IMR-90 (cell line): ENCODE measurements at regions not wholly inside any gene's neighbourhood (a gene's known extent, or its start where the extent isn't known, plus 50 kb on each side); places are given as distances from the start of the nearest gene placed in this dataset.

Experiments
- ATAC-seq: fragments of 200-7000 bp; cut with Tn5 transposase; 2 replicates; pipeline ENCODE4 v1.9.1; 2020; ENCODE audit warnings: low read depth, mild to moderate bottlenecking, moderate library complexity
- BruUV-seq: library from RNA; stranded (reverse); fragments of 400-500 nt; replicated peaks from 2 replicates; lab custom pipeline; 2021; lab: Mats Ljungman, UMichigan
- CTCF ChIA-PET: fragments of 300-600 bp; formaldehyde crosslinking; extraction: SDS; loops from one replicate; lab custom pipeline; 2021; ENCODE audit warnings: antibody characterized with exemption; lab: Yijun Ruan, JAX
- POLR2A ChIA-PET: fragments of 300-600 bp; sonication (Branson Sonifier 250); formaldehyde crosslinking; loops from one replicate; lab custom pipeline; 2022; ENCODE audit warnings: antibody characterized with exemption; ENCODE audit not compliant: unreplicated experiment; lab: Charles Lee
- DNase-seq: peaks from one replicate; pipeline ENCODE4 v3.0.0; 2013
- H2AFZ ChIP-seq: replicated peaks from 2 replicates; pipeline ENCODE3; 2013; ENCODE audit warnings: low read length, mild to moderate bottlenecking; ENCODE audit not compliant: poor library complexity
- H2AK5ac ChIP-seq: 2 replicates; pipeline ENCODE4 v1.6.1; 2013; ENCODE audit warnings: low read depth, low read length, inconsistent platforms
- H2AK9ac ChIP-seq: replicated peaks from 2 replicates; pipeline ENCODE3; 2013; ENCODE audit warnings: mild to moderate bottlenecking, low read depth, low read length, moderate library complexity; ENCODE audit not compliant: poor library complexity
- H2BK120ac ChIP-seq: 2 replicates; pipeline ENCODE4 v1.6.1; 2013; ENCODE audit warnings: low read depth, low read length, inconsistent platforms
- H2BK15ac ChIP-seq: 3 replicates; pipeline ENCODE4 v1.6.1; 2013; ENCODE audit warnings: low read depth, low read length, inconsistent platforms
- H2BK20ac ChIP-seq: 2 replicates; pipeline ENCODE4 v1.6.1; 2013; ENCODE audit warnings: low read depth, mild to moderate bottlenecking, inconsistent platforms, low read length, moderate library complexity
- H2BK5ac ChIP-seq: 2 replicates; pipeline ENCODE4 v1.6.1; 2013; ENCODE audit warnings: mild to moderate bottlenecking, low read depth, low read length, inconsistent platforms; ENCODE audit not compliant: poor library complexity, severe bottlenecking
- H3K14ac ChIP-seq: replicated peaks from 2 replicates; pipeline ENCODE4 v1.6.1; 2013; ENCODE audit warnings: low read depth, low read length, inconsistent platforms
- H3K18ac ChIP-seq: 2 replicates; pipeline ENCODE4 v1.6.1; 2013; ENCODE audit warnings: low read depth, low read length, control low read depth
- H3K23ac ChIP-seq: 2 replicates; pipeline ENCODE4 v1.6.1; 2013; ENCODE audit warnings: low read depth, low read length, inconsistent platforms
- H3K27ac ChIP-seq: 2 replicates; pipeline ENCODE4 v1.5.1; 2013; ENCODE audit warnings: mild to moderate bottlenecking, control low read depth, low read length; ENCODE audit not compliant: insufficient read depth
- H3K27me3 ChIP-seq: 2 replicates; pipeline ENCODE4 v1.6.1; 2013; ENCODE audit warnings: low read length; ENCODE audit not compliant: control insufficient read depth, insufficient read depth
- H3K36me3 ChIP-seq: 2 replicates; pipeline ENCODE4 v1.6.1; 2013; ENCODE audit warnings: low read length, mixed read lengths; ENCODE audit not compliant: control insufficient read depth, insufficient read depth
- H3K4ac ChIP-seq: 2 replicates; pipeline ENCODE4 v1.6.1; 2013; ENCODE audit warnings: low read depth, low read length, inconsistent platforms
- H3K4me1 ChIP-seq: 2 replicates; pipeline ENCODE4 v1.6.1; 2013; ENCODE audit warnings: low read length, mixed read lengths; ENCODE audit not compliant: control insufficient read depth, insufficient read depth
- H3K4me2 ChIP-seq: 2 replicates; pipeline ENCODE4 v1.6.1; 2013; ENCODE audit warnings: low read depth, mild to moderate bottlenecking, control low read depth, low read length, moderate library complexity
- H3K4me3 ChIP-seq: 2 replicates; pipeline ENCODE4 v1.5.1; 2013; ENCODE audit warnings: low read depth, mild to moderate bottlenecking, control low read depth, low read length, moderate library complexity; ENCODE audit not compliant: insufficient read depth
- H3K56ac ChIP-seq: 2 replicates; pipeline ENCODE4 v1.6.1; 2013; ENCODE audit warnings: low read length, inconsistent platforms; ENCODE audit not compliant: insufficient read depth; ENCODE audit errors: extremely low read depth
- H3K79me1 ChIP-seq, 2 experiments: 2 replicates each; pipeline ENCODE4 v1.6.1; 2013; ENCODE audit warnings: low read length in 2 of 2, inconsistent platforms in 1 of 2, low read depth in 1 of 2
- H3K9ac ChIP-seq: 2 replicates; pipeline ENCODE4 v1.6.1; 2013; ENCODE audit warnings: low read depth, low read length, control low read depth
- H3K9me1 ChIP-seq: 2 replicates; pipeline ENCODE4 v1.6.1; 2013; ENCODE audit warnings: low read length, inconsistent platforms; ENCODE audit not compliant: insufficient read depth
- H3K9me3 ChIP-seq: 2 replicates; pipeline ENCODE4 v1.6.1; 2013; ENCODE audit warnings: low read length; ENCODE audit not compliant: control insufficient read depth, insufficient read depth
- H4K20me1 ChIP-seq: 2 replicates; pipeline ENCODE4 v1.6.1; 2013; ENCODE audit warnings: low read length, inconsistent platforms; ENCODE audit not compliant: insufficient read depth
- H4K5ac ChIP-seq: 2 replicates; pipeline ENCODE4 v1.6.1; 2013; ENCODE audit warnings: mild to moderate bottlenecking, low read depth, low read length, control low read depth
- H4K8ac ChIP-seq, 2 experiments: 2 replicates each; pipeline ENCODE4 v1.6.1; 2013; ENCODE audit warnings: low read depth in 2 of 2, low read length in 2 of 2, control low read depth in 1 of 2, inconsistent platforms in 1 of 2
- H4K91ac ChIP-seq: 2 replicates; pipeline ENCODE4 v1.6.1; 2013; ENCODE audit warnings: low read depth, low read length, inconsistent platforms; ENCODE audit not compliant: insufficient read depth
- CEBPB ChIP-seq: IDR thresholded peaks from 2 replicates; pipeline ENCODE4 v1.6.1; 2012; ENCODE audit warnings: low read depth, low read length, improper control_type of control experiment
- CHD1 ChIP-seq: IDR thresholded peaks from 2 replicates; pipeline ENCODE4 v1.6.1; 2012; ENCODE audit warnings: low read depth, low read length, improper control_type of control experiment
- CTCF ChIP-seq: conservative IDR thresholded peaks from 2 replicates; pipeline ENCODE4 v1.5.1; 2012; ENCODE audit warnings: mild to moderate bottlenecking, low read depth, low read length, improper control_type of control experiment
- MAFK ChIP-seq: IDR thresholded peaks from 2 replicates; pipeline ENCODE4 v1.6.1; 2012; ENCODE audit warnings: low read depth, low read length, improper control_type of control experiment
- MXI1 ChIP-seq: IDR thresholded peaks from 2 replicates; pipeline ENCODE4 v1.6.1; 2012; ENCODE audit warnings: low read depth, mild to moderate bottlenecking, low read length, moderate library complexity, borderline replicate concordance
- NFE2L2 ChIP-seq: fragments of 150-350 bp; IDR thresholded peaks from 2 replicates; pipeline ENCODE4 v1.6.1; 2016; ENCODE audit warnings: low read depth, mild to moderate bottlenecking, low read length
- RAD21 ChIP-seq: IDR thresholded peaks from 2 replicates; pipeline ENCODE4 v1.6.1; 2012; ENCODE audit warnings: low read length, improper control_type of control experiment
- RCOR1 ChIP-seq: IDR thresholded peaks from 2 replicates; pipeline ENCODE4 v1.6.1; 2012; ENCODE audit warnings: mild to moderate bottlenecking, low read length, improper control_type of control experiment; ENCODE audit not compliant: insufficient replicate concordance
- RFX5 ChIP-seq: IDR thresholded peaks from 2 replicates; pipeline ENCODE4 v1.8.0; 2012; ENCODE audit warnings: low read depth, mild to moderate bottlenecking, low read length, moderate library complexity
- SMC3 ChIP-seq: fragments of 150-350 bp; IDR thresholded peaks from 2 replicates; pipeline ENCODE4 v1.6.1; 2016; ENCODE audit warnings: low read depth, mild to moderate bottlenecking, antibody characterized with exemption, low read length, moderate library complexity
- USF2 ChIP-seq: fragments of 150-350 bp; IDR thresholded peaks from 2 replicates; pipeline ENCODE4 v1.6.1; 2017; ENCODE audit warnings: mild to moderate bottlenecking, antibody characterized with exemption, low read length, low read depth
- dilution Hi-C: fragments of 300-500 bp; cut with HindIII; formaldehyde crosslinking; loops from one replicate; pipeline ENCODE4 v1.14.3; 2018; ENCODE audit warnings: low sequenced_read_pairs; ENCODE audit not compliant: unreplicated experiment
- in situ Hi-C: fragments of 300-500 bp; cut with MboI; formaldehyde crosslinking; loops from 3 replicates; pipeline ENCODE4 v1.14.3; 2019; ENCODE audit warnings: low sequenced_read_pairs, inconsistent platforms, mixed read lengths
- intact Hi-C: fragments of 100-400 bp; cut with micrococcal nuclease; formaldehyde crosslinking; loops from 2 replicates; pipeline ENCODE4 v1.10.0; 2022

DNA sequence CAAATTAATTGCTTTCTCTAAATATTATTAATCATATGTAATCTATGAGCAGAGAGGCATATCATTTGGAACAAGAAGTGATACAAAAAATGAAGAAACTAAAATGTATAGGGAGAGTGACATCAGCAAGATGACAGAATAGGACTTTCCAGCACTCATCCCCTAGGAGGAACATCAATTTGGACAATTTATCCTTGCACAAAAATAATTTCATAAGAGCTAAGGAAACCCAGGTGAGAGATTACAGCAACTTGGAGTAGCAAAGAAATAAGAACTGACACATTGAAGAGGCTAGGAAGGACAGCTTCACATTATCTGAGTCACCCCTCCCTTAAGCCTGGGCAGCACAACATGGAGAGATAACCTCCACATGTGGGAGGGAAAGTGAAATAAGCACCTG, 347.5 kb downstream of the MAFB start:
- dilution Hi-C loops (no loop called here), intact Hi-C loops (no loop called here), in situ Hi-C loops (no loop called here)
- Histone ChIP-seq H2BK15ac (no peak overlapping the region), H3K18ac (no peak overlapping the region), H3K27me3 (no peaks in the 10 kb centered on the region), H3K9me3 (no peaks in the 10 kb centered on the region), H3K79me1 (no peaks in the 10 kb centered on the region), H2AFZ (no peak overlapping the region), H2BK5ac (no peak overlapping the region), H2AK5ac (no peak overlapping the region), H3K4ac (no peak overlapping the region), H4K5ac (no peak overlapping the region), H3K14ac (no peak overlapping the region), H2BK120ac (no peak overlapping the region), H3K27ac (no peak overlapping the region), H3K9me1 (no peaks in the 10 kb centered on the region), H2BK20ac (no peak overlapping the region), H3K23ac (no peak overlapping the region), H3K4me3 (no peak overlapping the region), H3K36me3 (no peaks in the 10 kb centered on the region), H3K4me2 (no peak overlapping the region), H4K20me1 (no peaks in the 10 kb centered on the region), H3K56ac (no peak overlapping the region), H4K8ac (no peak overlapping the region), H2AK9ac (no peak overlapping the region), H4K91ac (no peak overlapping the region), H3K4me1 (no peaks in the 10 kb centered on the region), H3K9ac (no peak overlapping the region)
- DNase-seq (no peak), ATAC-seq (no peak)
- BruUV-seq: no TSS peak
- TF ChIP-seq RAD21 (no peak), RFX5 (no peak), MAFK (no peak), CHD1 (no peak), NFE2L2 (no peak), MXI1 (no peak), CEBPB (no peak), SMC3 (no peak), RCOR1 (no peak), USF2 (no peak), CTCF (no peak)
- ChIA-PET POLR2A (no interaction called here), CTCF (interaction anchor here (1.1 kb wide), 1 partner anchor 10 kb away, joined by 3 read pairs; no protein-coding TSS in a partner anchor)
